ENCODE measurements at regions not wholly inside any gene's neighbourhood (a gene's known extent, or its start where the extent isn't known, plus 50 kb on each side); places are given as distances from the start of the nearest gene placed in this dataset.

DNA sequence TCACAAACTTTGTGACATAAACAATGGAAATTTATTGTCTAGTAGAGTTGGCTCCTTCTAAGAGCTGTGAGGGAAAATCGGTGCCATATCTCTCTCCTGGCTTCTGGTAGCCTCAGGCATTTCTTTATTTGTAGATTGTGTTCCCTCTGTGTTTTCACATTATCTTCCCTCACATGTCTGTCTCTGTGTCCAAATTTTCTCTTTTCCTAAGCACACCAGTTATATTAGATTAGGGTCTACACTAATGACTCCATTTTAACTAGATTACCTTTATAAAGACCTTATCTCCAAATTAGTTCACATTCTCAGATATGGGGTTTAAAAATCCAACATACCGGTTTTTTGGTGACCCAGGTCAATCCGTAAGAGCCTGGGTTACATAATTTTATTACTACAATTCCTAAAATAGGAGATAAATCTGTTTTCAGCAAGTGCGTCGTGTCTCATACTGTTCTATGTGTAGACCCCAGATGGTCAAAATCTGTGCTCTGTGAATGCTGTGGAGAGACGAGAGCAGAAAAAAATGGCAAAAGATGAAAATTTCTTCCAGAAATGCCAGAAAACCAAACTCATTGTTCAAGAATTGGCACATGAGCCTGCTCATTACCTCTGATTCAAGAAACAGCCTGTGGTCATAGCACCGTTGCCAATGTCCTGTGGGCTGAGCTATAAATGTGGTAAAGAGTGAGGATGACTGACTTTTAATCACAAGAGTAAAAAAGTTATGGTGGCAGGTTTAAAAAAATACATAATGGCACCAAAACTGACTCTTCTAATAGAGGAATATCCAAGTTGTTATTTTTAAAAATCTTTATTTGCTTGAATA is 574.7 kb downstream of the PCDH7 start:
- Histone ChIP-seq H3K27me3 (ENCODE audit: control insufficient read depth, insufficient read depth, low read length) (no peaks in the 10 kb centered on the region), H3K36me3 (ENCODE audit: control insufficient read depth, insufficient read depth, low read length) (no peaks in the 10 kb centered on the region), H3K4me3 (ENCODE audit: low read depth, low read length) (no peak overlapping the region)
- DNase-seq (ENCODE audit: low read depth), result no peak
- TF ChIP-seq, protein P1, sequence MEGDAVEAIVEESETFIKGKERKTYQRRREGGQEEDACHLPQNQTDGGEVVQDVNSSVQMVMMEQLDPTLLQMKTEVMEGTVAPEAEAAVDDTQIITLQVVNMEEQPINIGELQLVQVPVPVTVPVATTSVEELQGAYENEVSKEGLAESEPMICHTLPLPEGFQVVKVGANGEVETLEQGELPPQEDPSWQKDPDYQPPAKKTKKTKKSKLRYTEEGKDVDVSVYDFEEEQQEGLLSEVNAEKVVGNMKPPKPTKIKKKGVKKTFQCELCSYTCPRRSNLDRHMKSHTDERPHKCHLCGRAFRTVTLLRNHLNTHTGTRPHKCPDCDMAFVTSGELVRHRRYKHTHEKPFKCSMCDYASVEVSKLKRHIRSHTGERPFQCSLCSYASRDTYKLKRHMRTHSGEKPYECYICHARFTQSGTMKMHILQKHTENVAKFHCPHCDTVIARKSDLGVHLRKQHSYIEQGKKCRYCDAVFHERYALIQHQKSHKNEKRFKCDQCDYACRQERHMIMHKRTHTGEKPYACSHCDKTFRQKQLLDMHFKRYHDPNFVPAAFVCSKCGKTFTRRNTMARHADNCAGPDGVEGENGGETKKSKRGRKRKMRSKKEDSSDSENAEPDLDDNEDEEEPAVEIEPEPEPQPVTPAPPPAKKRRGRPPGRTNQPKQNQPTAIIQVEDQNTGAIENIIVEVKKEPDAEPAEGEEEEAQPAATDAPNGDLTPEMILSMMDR (IDR thresholded peaks at IDR 0.05; ENCODE audit: insufficient read depth, low read length, poor library complexity, severe bottlenecking), result no peak

DNA sequence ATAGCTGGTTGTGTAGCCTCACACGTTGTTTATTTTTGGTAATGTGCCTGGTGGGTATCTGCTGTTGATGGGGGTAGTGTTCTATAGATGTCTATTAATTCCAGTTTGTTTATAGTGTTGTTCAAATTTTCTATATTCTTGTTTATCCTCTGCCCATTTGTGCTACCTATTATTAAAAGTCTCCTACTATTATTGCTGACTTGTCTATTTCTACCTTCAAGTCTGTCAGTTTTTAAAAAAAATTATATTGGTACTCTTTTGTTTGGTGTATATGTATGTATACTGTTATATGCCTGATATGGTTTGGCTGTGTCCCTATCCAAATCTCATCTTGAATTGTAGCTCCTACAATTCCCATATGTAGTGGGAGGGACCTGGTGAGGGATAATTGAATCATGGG is 578.6 kb downstream of the PCDH7 start:
- H3K4me3 ChIP-seq (ENCODE audit: low read depth, low read length), result no peak overlapping the region
- DNase-seq (ENCODE audit: low read depth), result no peak
- no peaks in the 10 kb centered on the region for H3K27me3 ChIP-seq (ENCODE audit: control insufficient read depth, insufficient read depth, low read length)
- no peaks in the 10 kb centered on the region for H3K36me3 ChIP-seq (ENCODE audit: control insufficient read depth, insufficient read depth, low read length)
- TF ChIP-seq, protein P1 (IDR thresholded peaks at IDR 0.05; ENCODE audit: insufficient read depth, low read length, poor library complexity, severe bottlenecking), result no peak

DNA sequence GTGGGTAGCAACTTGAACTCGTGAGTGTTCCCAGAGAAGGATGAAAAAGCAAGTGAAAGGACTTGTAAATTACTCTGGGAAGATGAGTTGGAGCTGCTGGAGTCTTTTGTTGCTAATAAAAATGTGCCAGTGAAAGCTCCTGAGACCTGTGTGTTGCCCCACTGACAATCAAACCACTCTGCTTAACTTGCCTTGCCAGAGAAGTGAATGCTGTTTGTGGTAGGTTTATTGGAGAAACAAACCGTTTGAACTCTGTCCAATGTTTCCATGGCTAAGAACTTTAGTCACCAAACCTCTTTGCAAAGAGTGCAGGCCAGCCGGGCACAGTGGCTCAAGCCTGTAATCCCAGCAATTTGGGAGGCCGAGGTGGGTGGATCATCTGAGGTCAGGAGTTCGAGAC is 586.9 kb downstream of the PCDH7 start:
- H3K4me3 ChIP-seq (ENCODE audit: low read depth, low read length), result no peak overlapping the region
- no peaks in the 10 kb centered on the region for H3K36me3 ChIP-seq (ENCODE audit: control insufficient read depth, insufficient read depth, low read length)
- H3K27me3 ChIP-seq (ENCODE audit: control insufficient read depth, insufficient read depth, low read length), result no peaks in the 10 kb centered on the region
- TF ChIP-seq, protein P1 (IDR thresholded peaks at IDR 0.05; ENCODE audit: insufficient read depth, low read length, poor library complexity, severe bottlenecking), result no peak
- DNase-seq (ENCODE audit: low read depth), result no peak

DNA sequence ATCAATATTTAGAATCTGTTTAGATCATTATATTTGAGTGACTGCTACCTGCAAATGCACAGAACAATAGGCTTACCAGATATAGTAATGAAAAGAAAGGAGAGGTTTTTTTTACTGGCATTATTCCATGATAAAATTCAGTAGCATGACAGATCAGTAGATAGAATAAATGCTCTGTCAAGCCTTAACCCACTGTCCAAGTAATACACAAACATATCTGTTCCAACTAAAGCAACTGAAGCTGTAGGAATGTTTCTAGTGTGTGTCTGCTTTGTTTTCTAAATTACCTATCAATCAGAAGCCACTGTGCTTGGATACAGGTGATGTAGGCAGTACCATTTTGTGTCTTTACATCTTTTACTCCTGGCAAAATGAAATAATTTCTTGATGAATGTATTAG is 604.6 kb downstream of the PCDH7 start:
- TF ChIP-seq, protein P1 (IDR thresholded peaks at IDR 0.05; ENCODE audit: insufficient read depth, low read length, poor library complexity, severe bottlenecking), result no peak
- Histone ChIP-seq H3K27me3 (ENCODE audit: control insufficient read depth, insufficient read depth, low read length) (no peaks in the 10 kb centered on the region), H3K4me3 (ENCODE audit: low read depth, low read length) (no peak overlapping the region), H3K36me3 (ENCODE audit: control insufficient read depth, insufficient read depth, low read length) (no peaks in the 10 kb centered on the region)
- DNase-seq (ENCODE audit: low read depth), result no peak

DNA sequence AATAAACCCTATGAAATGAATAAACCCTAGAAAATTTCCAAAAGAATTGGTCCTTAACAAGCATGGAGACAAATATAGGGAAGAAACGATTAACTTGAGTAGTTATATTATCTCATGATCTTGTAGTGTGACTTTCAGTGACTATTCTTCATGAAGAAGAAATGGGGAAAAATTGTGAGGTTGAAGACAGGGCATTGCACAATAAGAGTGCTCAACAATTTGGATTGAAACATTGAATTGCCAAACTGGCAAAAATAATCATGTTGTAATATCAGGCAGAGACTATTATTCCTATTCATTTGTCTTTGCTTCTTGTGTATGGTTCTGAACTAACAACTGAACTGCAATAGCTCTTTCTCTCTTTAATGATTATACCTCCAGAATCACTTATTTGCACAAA is 605.1 kb downstream of the PCDH7 start:
- DNase-seq (ENCODE audit: low read depth), result no peak
- H3K27me3 ChIP-seq (ENCODE audit: control insufficient read depth, insufficient read depth, low read length), result no peaks in the 10 kb centered on the region
- TF ChIP-seq, protein P1 (IDR thresholded peaks at IDR 0.05; ENCODE audit: insufficient read depth, low read length, poor library complexity, severe bottlenecking), result no peak
- H3K36me3 ChIP-seq (ENCODE audit: control insufficient read depth, insufficient read depth, low read length), result no peaks in the 10 kb centered on the region
- no peak overlapping the region for H3K4me3 ChIP-seq (ENCODE audit: low read depth, low read length)

DNA sequence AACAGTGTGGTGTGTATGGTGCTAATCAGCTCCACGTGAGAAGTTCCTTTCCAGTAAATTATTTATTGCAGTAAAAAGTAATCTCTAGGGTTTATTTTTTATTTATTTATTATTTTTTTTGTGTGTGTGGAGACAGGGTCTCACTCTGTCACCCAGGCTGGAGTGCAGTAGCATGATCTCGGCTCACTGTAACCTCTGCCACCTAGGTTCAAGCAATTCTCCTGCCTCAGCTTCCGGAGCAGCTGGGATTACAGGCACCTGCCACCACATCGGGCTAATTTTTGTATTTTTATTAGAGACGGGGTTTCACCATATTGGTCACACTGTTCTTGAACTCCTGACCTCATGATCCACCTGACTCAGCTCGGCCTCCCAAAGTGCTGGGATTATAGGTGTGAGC is 606.9 kb downstream of the PCDH7 start:
- Histone ChIP-seq H3K36me3 (ENCODE audit: control insufficient read depth, insufficient read depth, low read length) (no peaks in the 10 kb centered on the region), H3K27me3 (ENCODE audit: control insufficient read depth, insufficient read depth, low read length) (no peaks in the 10 kb centered on the region), H3K4me3 (ENCODE audit: low read depth, low read length) (no peak overlapping the region)
- TF ChIP-seq, protein P1 (IDR thresholded peaks at IDR 0.05; ENCODE audit: insufficient read depth, low read length, poor library complexity, severe bottlenecking), result no peak
- no peak for DNase-seq (ENCODE audit: low read depth)

All from kidney epithelial cell (primary cell).